ENCODE measurements at regions not wholly inside any gene's neighbourhood (a gene's known extent, or its start where the extent isn't known, plus 50 kb on each side); places are given as distances from the start of the nearest gene placed in this dataset.
A peak's percentile ranks its signal among the peaks of the same experiment; 100 is the strongest.

DNA sequence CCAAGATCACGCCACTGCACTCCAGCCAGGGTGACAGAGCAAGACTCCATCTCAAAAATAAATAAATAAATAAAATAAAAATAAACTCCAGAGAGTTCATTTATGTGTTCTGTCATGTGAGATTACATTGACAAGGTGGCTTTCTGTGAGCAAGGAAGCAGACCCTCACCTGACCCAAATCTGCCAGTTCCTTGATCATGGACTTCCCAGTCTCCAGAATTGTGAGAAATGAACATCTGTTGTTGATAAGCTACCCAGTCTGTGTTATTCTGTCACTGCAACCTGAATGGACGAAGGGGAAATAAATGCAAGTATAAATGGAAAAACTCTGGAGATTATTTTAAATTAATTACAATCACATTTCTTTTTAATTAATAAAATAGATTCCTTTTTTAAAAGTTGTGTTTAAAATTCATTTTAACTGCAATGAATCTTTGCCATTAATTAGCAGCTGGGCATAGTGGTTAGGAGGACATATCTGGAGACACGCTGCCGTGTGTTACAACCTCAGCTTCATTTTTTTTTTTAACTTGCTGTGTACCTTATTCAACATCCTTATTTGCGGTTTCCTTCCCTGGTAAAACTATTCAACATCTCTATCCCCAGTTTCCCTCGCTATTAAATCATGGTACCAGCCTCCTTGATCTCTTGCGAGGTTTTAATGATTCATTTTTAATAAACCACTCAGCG lies 376.4 kb downstream of the CHSY3 start:
- Histone ChIP-seq H3K4me1 (ENCODE audit: insufficient read depth, low read length) (no peaks in the 10 kb centered on the region), H3K36me3 (ENCODE audit: insufficient read depth, low read length) (no peaks in the 10 kb centered on the region), H3K4me3 (ENCODE audit: low read length) (no peak overlapping the region), H3K27me3 (ENCODE audit: control insufficient read depth in 1 of 2, insufficient read depth in 2 of 2, low read length in 2 of 2) (no peaks in the 10 kb centered on the region), H3K27ac (ENCODE audit: low read depth in 1 of 2, low read length in 2 of 2) (no peak overlapping the region), H3K9me3 (ENCODE audit: control insufficient read depth in 1 of 2, insufficient read depth in 1 of 2, low read length in 2 of 2) (peaks cover 0 to 13% of the 10 kb centered on the region in 2 experiments)
- no peaks in the 10 kb centered on the region for H3K27me3 Mint-ChIP-seq
- no peak for DNase-seq
- H3K27ac Mint-ChIP-seq, result no peak overlapping the region
- intact Hi-C loops (cut with DNase I, micrococcal nuclease), result no loop called here
- no peaks in the 10 kb centered on the region for H3K9me3 Mint-ChIP-seq
- no peaks in the 10 kb centered on the region for H3K36me3 Mint-ChIP-seq (ENCODE audit: low read depth)
- TF ChIP-seq, protein P1, sequence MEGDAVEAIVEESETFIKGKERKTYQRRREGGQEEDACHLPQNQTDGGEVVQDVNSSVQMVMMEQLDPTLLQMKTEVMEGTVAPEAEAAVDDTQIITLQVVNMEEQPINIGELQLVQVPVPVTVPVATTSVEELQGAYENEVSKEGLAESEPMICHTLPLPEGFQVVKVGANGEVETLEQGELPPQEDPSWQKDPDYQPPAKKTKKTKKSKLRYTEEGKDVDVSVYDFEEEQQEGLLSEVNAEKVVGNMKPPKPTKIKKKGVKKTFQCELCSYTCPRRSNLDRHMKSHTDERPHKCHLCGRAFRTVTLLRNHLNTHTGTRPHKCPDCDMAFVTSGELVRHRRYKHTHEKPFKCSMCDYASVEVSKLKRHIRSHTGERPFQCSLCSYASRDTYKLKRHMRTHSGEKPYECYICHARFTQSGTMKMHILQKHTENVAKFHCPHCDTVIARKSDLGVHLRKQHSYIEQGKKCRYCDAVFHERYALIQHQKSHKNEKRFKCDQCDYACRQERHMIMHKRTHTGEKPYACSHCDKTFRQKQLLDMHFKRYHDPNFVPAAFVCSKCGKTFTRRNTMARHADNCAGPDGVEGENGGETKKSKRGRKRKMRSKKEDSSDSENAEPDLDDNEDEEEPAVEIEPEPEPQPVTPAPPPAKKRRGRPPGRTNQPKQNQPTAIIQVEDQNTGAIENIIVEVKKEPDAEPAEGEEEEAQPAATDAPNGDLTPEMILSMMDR (IDR thresholded peaks at IDR 0.05), result no peak
- H3K4me1 Mint-ChIP-seq (ENCODE audit: low read depth), result no peaks in the 10 kb centered on the region
- no peak overlapping the region for H3K4me3 Mint-ChIP-seq
- no peak for ATAC-seq (ENCODE audit: poor library complexity)
- CTCF ChIA-PET, result no interaction called here
- POLR2A ChIA-PET, result no interaction called here

DNA sequence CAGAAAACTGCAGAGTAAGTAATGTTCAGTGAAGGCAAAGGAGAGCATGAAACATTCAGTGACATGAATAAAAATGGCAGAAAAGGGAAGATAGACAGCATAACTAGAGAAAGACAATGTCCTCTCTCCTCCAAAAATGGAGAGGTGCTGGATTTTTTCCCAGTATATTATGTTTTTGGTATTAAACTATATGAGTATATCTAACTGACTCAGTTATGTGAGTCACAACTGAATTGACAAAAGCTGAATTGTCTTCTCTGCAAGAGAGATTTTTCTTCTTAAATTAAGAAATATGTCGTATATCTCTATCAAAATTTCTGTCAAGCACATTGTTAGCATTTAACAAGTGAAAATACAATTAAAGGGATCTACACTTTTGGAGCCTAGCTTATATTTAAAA lies 375.1 kb downstream of the CHSY3 start:
- Mint-ChIP-seq H3K36me3 (ENCODE audit: low read depth) (no peaks in the 10 kb centered on the region), H3K9me3 (no peaks in the 10 kb centered on the region), H3K4me1 (ENCODE audit: low read depth) (no peaks in the 10 kb centered on the region), H3K4me3 (no peak overlapping the region), H3K27me3 (no peaks in the 10 kb centered on the region), H3K27ac (no peak overlapping the region)
- Histone ChIP-seq H3K9me3 (ENCODE audit: control insufficient read depth in 1 of 2, insufficient read depth in 1 of 2, low read length in 2 of 2) (peaks cover 0 to 13% of the 10 kb centered on the region in 2 experiments), H3K27me3 (ENCODE audit: control insufficient read depth in 1 of 2, insufficient read depth in 2 of 2, low read length in 2 of 2) (no peaks in the 10 kb centered on the region), H3K36me3 (ENCODE audit: insufficient read depth, low read length) (no peaks in the 10 kb centered on the region), H3K4me1 (ENCODE audit: insufficient read depth, low read length) (no peaks in the 10 kb centered on the region), H3K27ac (ENCODE audit: low read depth in 1 of 2, low read length in 2 of 2) (no peak overlapping the region), H3K4me3 (ENCODE audit: low read length) (no peak overlapping the region)
- intact Hi-C loops (cut with DNase I, micrococcal nuclease), result no loop called here
- ChIA-PET CTCF (no interaction called here), POLR2A (no interaction called here)
- no peak for ATAC-seq (ENCODE audit: poor library complexity)
- TF ChIP-seq, protein P1 (IDR thresholded peaks at IDR 0.05), result no peak
- DNase-seq, result no peak

DNA sequence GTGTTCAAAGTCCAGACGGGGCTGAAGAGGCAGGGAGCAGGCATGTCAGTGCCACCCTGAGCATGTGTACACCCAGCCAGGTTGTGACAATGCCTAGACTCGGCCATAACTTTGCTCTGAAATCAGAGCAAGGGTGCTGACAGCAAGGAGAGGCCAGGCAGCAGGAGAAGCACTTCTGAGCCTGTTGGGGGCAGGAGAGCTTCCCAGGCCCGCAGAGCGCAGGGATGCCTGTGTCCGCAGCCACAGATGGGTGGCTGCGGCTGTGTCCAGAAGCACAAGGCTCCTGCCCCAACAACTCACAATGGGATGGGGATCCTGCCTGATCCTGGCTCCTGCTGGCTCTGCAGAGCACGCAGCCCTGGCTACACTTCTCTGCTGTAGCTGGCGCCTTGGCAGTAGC lies 373.9 kb downstream of the CHSY3 start:
- Histone ChIP-seq H3K27ac (ENCODE audit: low read depth in 1 of 2, low read length in 2 of 2) (no peak overlapping the region), H3K9me3 (ENCODE audit: control insufficient read depth in 1 of 2, insufficient read depth in 1 of 2, low read length in 2 of 2) (peaks cover 0 to 13% of the 10 kb centered on the region in 2 experiments), H3K4me1 (ENCODE audit: insufficient read depth, low read length) (no peaks in the 10 kb centered on the region), H3K27me3 (ENCODE audit: control insufficient read depth in 1 of 2, insufficient read depth in 2 of 2, low read length in 2 of 2) (no peaks in the 10 kb centered on the region), H3K36me3 (ENCODE audit: insufficient read depth, low read length) (no peaks in the 10 kb centered on the region), H3K4me3 (ENCODE audit: low read length) (no peak overlapping the region)
- intact Hi-C loops (cut with DNase I, micrococcal nuclease), result no loop called here
- Mint-ChIP-seq H3K36me3 (ENCODE audit: low read depth) (no peaks in the 10 kb centered on the region), H3K4me1 (ENCODE audit: low read depth) (no peaks in the 10 kb centered on the region), H3K9me3 (no peaks in the 10 kb centered on the region), H3K27me3 (no peaks in the 10 kb centered on the region), H3K27ac (no peak overlapping the region), H3K4me3 (no peak overlapping the region)
- peak in 1 of 14 experiments; percentile 3 for DNase-seq
- TF ChIP-seq, protein P1 (IDR thresholded peaks at IDR 0.05), result no peak
- ATAC-seq (ENCODE audit: poor library complexity), result no peak
- POLR2A ChIA-PET, result no interaction called here
- CTCF ChIA-PET, result no interaction called here
